Naive B cell (primary cell): ENCODE measurements at regions not wholly inside any gene's neighbourhood (a gene's known extent, or its start where the extent isn't known, plus 50 kb on each side); places are given as distances from the start of the nearest gene placed in this dataset.

ENCODE experiments used
- ATAC-seq, 2 donors: fragments of 150-1000 bp; cut with Tn5 transposase; 2 replicates each; pipeline ENCODE4 v1.10.0; 2021; ENCODE audit warnings: low read depth in 2 of 2, mild to moderate bottlenecking in 2 of 2, moderate library complexity in 2 of 2
- DNase-seq: peaks from one replicate; pipeline ENCODE4 v3.0.0; 2022
- H3K27ac Mint-ChIP-seq, 6 donors: one replicate each; pipeline ENCODE4 v1.8.0; 2020 to 2022; ENCODE audit warnings: mild to moderate bottlenecking in 6 of 6, mixed read lengths in 6 of 6, moderate library complexity in 5 of 6, inconsistent platforms in 2 of 6
- H3K27me3 Mint-ChIP-seq, 3 donors: one replicate each; pipeline ENCODE4 v1.8.0; 2021 to 2022; ENCODE audit warnings: mixed read lengths in 3 of 3, mild to moderate bottlenecking in 1 of 3
- H3K36me3 Mint-ChIP-seq, 2 donors: one replicate each; pipeline ENCODE4 v1.8.0; 2020 to 2022; ENCODE audit warnings: mixed read lengths in 2 of 2, inconsistent platforms in 1 of 2, mild to moderate bottlenecking in 1 of 2
- H3K4me1 Mint-ChIP-seq, 3 donors: one replicate each; pipeline ENCODE4 v1.8.0; 2020 to 2022; ENCODE audit warnings: mixed read lengths in 3 of 3, inconsistent platforms in 1 of 3, mild to moderate bottlenecking in 1 of 3, moderate library complexity in 1 of 3
- H3K4me3 Mint-ChIP-seq, 8 donors: one replicate each; pipeline ENCODE4 v1.8.0; 2020 to 2022; ENCODE audit warnings: mild to moderate bottlenecking in 8 of 8, mixed read lengths in 8 of 8, moderate library complexity in 8 of 8, inconsistent platforms in 2 of 8
- H3K9me3 Mint-ChIP-seq, 7 donors: one replicate each; pipeline ENCODE4 v1.8.0; 2020 to 2022; ENCODE audit warnings: mixed read lengths in 7 of 7, mild to moderate bottlenecking in 5 of 7, inconsistent platforms in 2 of 7, moderate library complexity in 1 of 7

GRCh38 chr18:35770376-35771014 lies 189.0 kb downstream of the GALNT1 start:
- no peaks in the 10 kb centered on the region for H3K4me1 Mint-ChIP-seq
- no peak overlapping the region for H3K4me3 Mint-ChIP-seq
- DNase-seq = no peak
- peaks cover 15 to 32% (median 23%) of the 10 kb centered on the region in 3 donors for H3K27me3 Mint-ChIP-seq
- peaks cover 0 to 4% (median under 1%) of the 10 kb centered on the region in 7 donors for H3K9me3 Mint-ChIP-seq
- H3K36me3 Mint-ChIP-seq = no peaks in the 10 kb centered on the region
- ATAC-seq = peak; percentile 46 to 47
- H3K27ac Mint-ChIP-seq = no peak overlapping the region

- peaks cover 0 to 4% (median 0%) of the 10 kb centered on the region in 7 donors for H3K9me3 Mint-ChIP-seq
- H3K27me3 Mint-ChIP-seq = peaks cover 15 to 33% (median 24%) of the 10 kb centered on the region in 3 donors
- H3K27ac Mint-ChIP-seq = no peak overlapping the region
- no peaks in the 10 kb centered on the region for H3K36me3 Mint-ChIP-seq
- ATAC-seq (no peak), DNase-seq (no peak)
- no peak overlapping the region for H3K4me3 Mint-ChIP-seq
- no peaks in the 10 kb centered on the region for H3K4me1 Mint-ChIP-seq
Measured at GRCh38 chr18:35771172-35771571, 189.6 kb downstream of the GALNT1 start.

- no peak overlapping the region for H3K27ac Mint-ChIP-seq
- peaks cover 0 to 8% (median 6%) of the 10 kb centered on the region in 7 donors for H3K9me3 Mint-ChIP-seq
- no peaks in the 10 kb centered on the region for H3K4me1 Mint-ChIP-seq
- ATAC-seq (no peak), DNase-seq (no peak)
- no peak overlapping the region for H3K4me3 Mint-ChIP-seq
- peaks cover 23 to 58% (median 26%) of the 10 kb centered on the region in 3 donors for H3K27me3 Mint-ChIP-seq
- H3K36me3 Mint-ChIP-seq = no peaks in the 10 kb centered on the region
Measured at GRCh38 chr18:35775887-35776286, 194.3 kb downstream of the GALNT1 start.

GRCh38 chr18:35776473-35776872 lies 194.9 kb downstream of the GALNT1 start:
- DNase-seq (no peak), ATAC-seq (no peak)
- H3K4me1 Mint-ChIP-seq = no peaks in the 10 kb centered on the region
- H3K4me3 Mint-ChIP-seq = no peak overlapping the region
- H3K9me3 Mint-ChIP-seq = peaks cover 0 to 8% (median 6%) of the 10 kb centered on the region in 7 donors
- H3K27me3 Mint-ChIP-seq = peaks cover 26 to 64% (median 31%) of the 10 kb centered on the region in 3 donors
- H3K27ac Mint-ChIP-seq = no peak overlapping the region
- H3K36me3 Mint-ChIP-seq = no peaks in the 10 kb centered on the region

GRCh38 chr18:35777039-35777438 lies 195.4 kb upstream of the RMP24 start:
- Mint-ChIP-seq H3K27ac (no peak overlapping the region), H3K4me3 (no peak overlapping the region), H3K36me3 (no peaks in the 10 kb centered on the region), H3K9me3 (peaks cover 0 to 8% (median 6%) of the 10 kb centered on the region in 7 donors), H3K4me1 (no peaks in the 10 kb centered on the region), H3K27me3 (peaks cover 28 to 65% (median 31%) of the 10 kb centered on the region in 3 donors)
- no peak for ATAC-seq
- no peak for DNase-seq

- Mint-ChIP-seq H3K9me3 (peaks cover 0 to 8% (median 6%) of the 10 kb centered on the region in 7 donors), H3K27ac (no peak overlapping the region), H3K27me3 (peaks cover 28 to 59% (median 29%) of the 10 kb centered on the region in 3 donors), H3K4me1 (no peaks in the 10 kb centered on the region), H3K36me3 (no peaks in the 10 kb centered on the region), H3K4me3 (no peak overlapping the region)
- DNase-seq = no peak
- no peak for ATAC-seq
Measured at GRCh38 chr18:35778850-35779627, 193.4 kb upstream of the RMP24 start.

GRCh38 chr18:35780937-35781336 lies 191.5 kb upstream of the RMP24 start:
- ATAC-seq (no peak), DNase-seq (no peak)
- H3K27me3 Mint-ChIP-seq = peaks cover 13 to 50% (median 24%) of the 10 kb centered on the region in 3 donors
- H3K4me1 Mint-ChIP-seq = no peaks in the 10 kb centered on the region
- H3K27ac Mint-ChIP-seq = no peak overlapping the region
- H3K36me3 Mint-ChIP-seq = no peaks in the 10 kb centered on the region
- H3K9me3 Mint-ChIP-seq = peaks cover 0 to 8% (median 5%) of the 10 kb centered on the region in 7 donors
- no peak overlapping the region for H3K4me3 Mint-ChIP-seq

- peaks cover 6 to 10% (median 8%) of the 10 kb centered on the region in 3 donors for H3K4me1 Mint-ChIP-seq
- H3K36me3 Mint-ChIP-seq = no peaks in the 10 kb centered on the region
- ATAC-seq (no peak), DNase-seq (no peak)
- H3K27me3 Mint-ChIP-seq = peaks cover 13 to 44% (median 30%) of the 10 kb centered on the region in 3 donors
- no peak overlapping the region for H3K27ac Mint-ChIP-seq
- no peak overlapping the region for H3K4me3 Mint-ChIP-seq
- H3K9me3 Mint-ChIP-seq = no peaks in the 10 kb centered on the region
Measured at GRCh38 chr18:35782926-35783325, 189.6 kb upstream of the RMP24 start.

GRCh38 chr18:35786365-35787042 lies 186.0 kb upstream of the RMP24 start:
- DNase-seq (peak; percentile 10), ATAC-seq (peak; percentile 83 to 84)
- Mint-ChIP-seq H3K4me1 (peaks cover 6 to 10% (median 8%) of the 10 kb centered on the region in 3 donors), H3K36me3 (no peaks in the 10 kb centered on the region), H3K4me3 (peak overlapping the region in 5 of 8 donors; percentile 6 to 74 (median 20)), H3K9me3 (no peaks in the 10 kb centered on the region), H3K27ac (peak overlapping the region in 2 of 6 donors; percentile 14 to 27), H3K27me3 (peaks cover 14 to 21% (median 15%) of the 10 kb centered on the region in 3 donors)

GRCh38 chr18:35789543-35789942 lies 182.9 kb upstream of the RMP24 start:
- no peak for DNase-seq
- H3K4me1 Mint-ChIP-seq = peaks cover 6 to 10% (median 8%) of the 10 kb centered on the region in 3 donors
- H3K36me3 Mint-ChIP-seq = no peaks in the 10 kb centered on the region
- H3K27me3 Mint-ChIP-seq = peaks cover 10 to 30% (median 19%) of the 10 kb centered on the region in 3 donors
- no peak overlapping the region for H3K4me3 Mint-ChIP-seq
- H3K27ac Mint-ChIP-seq = no peak overlapping the region
- no peaks in the 10 kb centered on the region for H3K9me3 Mint-ChIP-seq
- no peak for ATAC-seq

GRCh38 chr18:35797948-35798347 lies 174.5 kb upstream of the RMP24 start:
- no peak for DNase-seq
- H3K27ac Mint-ChIP-seq = no peak overlapping the region
- H3K27me3 Mint-ChIP-seq = peaks cover 14 to 26% (median 24%) of the 10 kb centered on the region in 3 donors
- no peak for ATAC-seq
- H3K36me3 Mint-ChIP-seq = no peaks in the 10 kb centered on the region
- no peak overlapping the region for H3K4me3 Mint-ChIP-seq
- no peaks in the 10 kb centered on the region for H3K4me1 Mint-ChIP-seq
- H3K9me3 Mint-ChIP-seq = peaks cover 0 to 4% (median 0%) of the 10 kb centered on the region in 7 donors

GRCh38 chr18:35803551-35803950 lies 168.9 kb upstream of the RMP24 start:
- ATAC-seq (no peak), DNase-seq (no peak)
- H3K27me3 Mint-ChIP-seq = peaks cover 22 to 43% (median 31%) of the 10 kb centered on the region in 3 donors
- peaks cover under 1 to 8% (median 2%) of the 10 kb centered on the region in 3 donors for H3K4me1 Mint-ChIP-seq
- no peak overlapping the region for H3K4me3 Mint-ChIP-seq
- H3K27ac Mint-ChIP-seq = no peak overlapping the region
- no peaks in the 10 kb centered on the region for H3K36me3 Mint-ChIP-seq
- peaks cover 0 to under 1% (median 0%) of the 10 kb centered on the region in 7 donors for H3K9me3 Mint-ChIP-seq

GRCh38 chr18:35804377-35804776 lies 168.1 kb upstream of the RMP24 start:
- DNase-seq = no peak
- Mint-ChIP-seq H3K36me3 (no peaks in the 10 kb centered on the region), H3K4me3 (no peak overlapping the region), H3K27me3 (peaks cover 22 to 49% (median 31%) of the 10 kb centered on the region in 3 donors), H3K4me1 (peaks cover 8 to 17% (median 10%) of the 10 kb centered on the region in 3 donors), H3K27ac (no peak overlapping the region), H3K9me3 (peaks cover 0 to 4% (median 0%) of the 10 kb centered on the region in 7 donors)
- no peak for ATAC-seq
